H1 (cell line): ENCODE measurements at regions not wholly inside any gene's neighbourhood (a gene's known extent, or its start where the extent isn't known, plus 50 kb on each side); places are given as distances from the start of the nearest gene placed in this dataset.

Experiments used
- CTCF ChIA-PET: fragments of 300-600 bp; sonication (Branson Sonifier 250); formaldehyde crosslinking; loops from one replicate; lab custom pipeline; 2021; ENCODE audit not compliant: partially characterized antibody; lab: Charles Lee
- POLR2A ChIA-PET: fragments of 300-600 bp; sonication (Branson Sonifier 250); formaldehyde crosslinking; loops from one replicate; lab custom pipeline; 2021; ENCODE audit warnings: inconsistent platforms; ENCODE audit not compliant: partially characterized antibody; lab: Charles Lee
- DNase-seq, 2 experiments: peaks; one replicate each; pipeline versions ENCODE4 v3.0.0 to v3.0.0-alpha.2; 2010 to 2022; ENCODE audit warnings: low spot score in 2 of 2, low read depth in 1 of 2, mixed read lengths in 1 of 2
- FAIRE-seq: peaks from 2 replicates; lab custom pipeline; 2011; peaks lifted over from hg19 to GRCh38; lab: Jason Lieb, UNC
- H2AFZ ChIP-seq: 2 replicates; pipeline ENCODE4 v1.8.1; 2012; ENCODE audit warnings: low read length, inconsistent platforms
- H2AK5ac ChIP-seq: 2 replicates; pipeline ENCODE4 v1.6.1; 2013; ENCODE audit warnings: low read depth, low read length
- H2BK120ac ChIP-seq: replicated peaks from 2 replicates; pipeline ENCODE3; 2013; ENCODE audit warnings: low read depth, low read length, inconsistent platforms
- H2BK12ac ChIP-seq: 2 replicates; pipeline ENCODE4 v1.6.1; 2013; ENCODE audit warnings: low read depth, low read length
- H2BK15ac ChIP-seq: 2 replicates; pipeline ENCODE4 v1.6.1; 2013; ENCODE audit warnings: low read length
- H2BK20ac ChIP-seq: 2 replicates; pipeline ENCODE4 v1.6.1; 2013; ENCODE audit warnings: low read length
- H2BK5ac ChIP-seq: 2 replicates; pipeline ENCODE4 v1.6.1; 2013; ENCODE audit warnings: low read depth, low read length
- H3K14ac ChIP-seq: 2 replicates; pipeline ENCODE4 v1.6.1; 2013; ENCODE audit warnings: inconsistent platforms; ENCODE audit not compliant: insufficient read length
- H3K18ac ChIP-seq: 2 replicates; pipeline ENCODE4 v1.6.1; 2013; ENCODE audit warnings: low read length; ENCODE audit errors: extremely low read depth
- H3K23ac ChIP-seq: 2 replicates; pipeline ENCODE4 v1.6.1; 2013; ENCODE audit warnings: inconsistent platforms; ENCODE audit not compliant: insufficient read length
- H3K23me2 ChIP-seq: 2 replicates; pipeline ENCODE4 v1.6.1; 2013; ENCODE audit warnings: low read depth, low read length
- H3K27ac ChIP-seq: 2 replicates; pipeline ENCODE4 v1.6.1; 2011; ENCODE audit warnings: low read depth, low read length, inconsistent platforms
- H3K27me3 ChIP-seq, 4 experiments: replicated peaks in 1 of 4; 1 replicate in 1 of 4; 2 replicates in 3 of 4; pipeline versions ENCODE4 v1.6.1 to v1.8.1; 2011 to 2013; ENCODE audit warnings: low read length in 3 of 4, mild to moderate bottlenecking in 3 of 4, inconsistent platforms in 2 of 4, mixed read lengths in 2 of 4, moderate library complexity in 1 of 4; ENCODE audit not compliant: control insufficient read depth in 3 of 4, insufficient read depth in 3 of 4; ENCODE audit errors: extremely low read depth in 1 of 4
- H3K36me3 ChIP-seq, 4 experiments: 2 replicates each; pipeline versions ENCODE4 v1.6.1 to v1.8.1; 2011 to 2013; ENCODE audit warnings: mild to moderate bottlenecking in 4 of 4, low read length in 3 of 4, moderate library complexity in 2 of 4, control low read depth in 1 of 4, inconsistent platforms in 1 of 4; ENCODE audit not compliant: insufficient read depth in 4 of 4, control insufficient read depth in 2 of 4
- H3K4ac ChIP-seq: replicated peaks from 2 replicates; pipeline ENCODE3; 2013; ENCODE audit warnings: low read length, low read depth, mixed read lengths, inconsistent platforms; ENCODE audit not compliant: insufficient read length
- H3K4me1 ChIP-seq, 4 experiments: replicated peaks in 1 of 4; 1 replicate in 1 of 4; 2 replicates in 3 of 4; pipeline versions ENCODE4 v1.6.1 to v1.8.1; 2011 to 2013; ENCODE audit warnings: low read length in 3 of 4, inconsistent platforms in 2 of 4, mixed read lengths in 1 of 4; ENCODE audit not compliant: insufficient read depth in 4 of 4, control insufficient read depth in 3 of 4
- H3K4me2 ChIP-seq, 2 experiments: 2 replicates each; pipeline versions ENCODE4 v1.6.1 to v1.8.1; 2011 to 2013; ENCODE audit warnings: low read depth in 2 of 2, low read length in 2 of 2, control low read depth in 1 of 2, inconsistent platforms in 1 of 2, mild to moderate bottlenecking in 1 of 2; ENCODE audit not compliant: insufficient read depth in 1 of 2
- H3K4me3 ChIP-seq, 4 experiments: fragments of 200-600, 300-600 bp in 1 of 4; sonication (generic), shearing (Covaris generic), sonication (Bioruptor Twin) in 1 of 4; 2 replicates each; pipeline versions ENCODE4 v1.5.1 to v1.8.1; 2011 to 2016; ENCODE audit warnings: low read length in 4 of 4, low read depth in 3 of 4, control low read depth in 2 of 4, inconsistent platforms in 2 of 4, mild to moderate bottlenecking in 2 of 4, mixed read lengths in 1 of 4, moderate library complexity in 1 of 4; ENCODE audit not compliant: insufficient read depth in 2 of 4; ENCODE audit errors: extremely low read depth in 1 of 4
- H3K56ac ChIP-seq: replicated peaks from 2 replicates; pipeline ENCODE3; 2013; ENCODE audit warnings: low read depth, mild to moderate bottlenecking, mixed read lengths, low read length, inconsistent platforms; ENCODE audit not compliant: insufficient read length
- H3K79me1 ChIP-seq: 2 replicates; pipeline ENCODE4 v1.6.1; 2013; ENCODE audit warnings: low read depth, low read length, control low read depth
- H3K79me2 ChIP-seq, 2 experiments: 2 replicates each; pipeline versions ENCODE4 v1.6.1 to v1.8.1; 2012 to 2013; ENCODE audit warnings: low read length in 2 of 2, mild to moderate bottlenecking in 2 of 2, inconsistent platforms in 1 of 2; ENCODE audit not compliant: insufficient read depth in 2 of 2, control insufficient read depth in 1 of 2
- H3K9ac ChIP-seq, 4 experiments: replicated peaks in 1 of 4; 1 replicate in 1 of 4; 2 replicates in 3 of 4; pipeline versions ENCODE4 v1.6.1 to v1.8.1; 2011 to 2013; ENCODE audit warnings: low read depth in 3 of 4, low read length in 3 of 4, control low read depth in 2 of 4, mild to moderate bottlenecking in 2 of 4, moderate library complexity in 2 of 4, inconsistent platforms in 1 of 4; ENCODE audit errors: extremely low read depth in 1 of 4
- H3K9me3 ChIP-seq, 2 experiments: 2 replicates each; pipeline versions ENCODE4 v1.6.1 to v1.8.1; 2012 to 2013; ENCODE audit warnings: mild to moderate bottlenecking in 2 of 2, moderate library complexity in 2 of 2, control low read depth in 1 of 2, inconsistent platforms in 1 of 2, low read depth in 1 of 2, low read length in 1 of 2, mixed read lengths in 1 of 2; ENCODE audit not compliant: insufficient read depth in 2 of 2
- H4K20me1 ChIP-seq, 2 experiments: replicated peaks in 1 of 2; 2 replicates each; pipeline versions ENCODE3 to v1.8.1; 2011 to 2013; ENCODE audit warnings: inconsistent platforms in 2 of 2, low read length in 2 of 2, mild to moderate bottlenecking in 1 of 2; ENCODE audit not compliant: insufficient read depth in 2 of 2, control insufficient read depth in 1 of 2
- H4K5ac ChIP-seq: 2 replicates; pipeline ENCODE4 v1.6.1; 2013; ENCODE audit warnings: low read length, low read depth, mixed read lengths, inconsistent platforms; ENCODE audit not compliant: insufficient read length
- H4K8ac ChIP-seq: 2 replicates; pipeline ENCODE4 v1.8.0; 2013; ENCODE audit warnings: mild to moderate bottlenecking, moderate library complexity, low read length, inconsistent platforms; ENCODE audit not compliant: insufficient read depth; ENCODE audit errors: extremely low read depth
- H4K91ac ChIP-seq: replicated peaks from 2 replicates; pipeline ENCODE3; 2013; ENCODE audit warnings: low read length, mixed read lengths, inconsistent platforms; ENCODE audit not compliant: insufficient read length
- ATF3 ChIP-seq: IDR thresholded peaks from 2 replicates; pipeline ENCODE4 v1.6.1; 2011; ENCODE audit warnings: low read depth, mild to moderate bottlenecking, low read length; ENCODE audit not compliant: insufficient read depth
- BACH1 ChIP-seq: IDR thresholded peaks from 2 replicates; pipeline ENCODE4 v1.6.1; 2012; ENCODE audit warnings: low read length, improper control_type of control experiment
- BCL11A ChIP-seq, 2 experiments: IDR thresholded peaks; one replicate each; pipeline ENCODE4 v1.6.1; 2011; ENCODE audit warnings: low read depth in 2 of 2, low read length in 2 of 2, mild to moderate bottlenecking in 2 of 2
- CBX5 ChIP-seq: fragments of 300-800, 300-1000 bp; sonication (generic); IDR thresholded peaks from 2 replicates; pipeline ENCODE4 v1.7.1; 2016; ENCODE audit warnings: antibody characterized with exemption, low read length, low read depth
- CBX8 ChIP-seq: fragments of 300-800, 300-1000 bp; sonication (generic); IDR thresholded peaks from 2 replicates; pipeline ENCODE4 v1.7.1; 2016; ENCODE audit warnings: low read depth, low read length, borderline replicate concordance
- CHD1 ChIP-seq: IDR thresholded peaks from 2 replicates; pipeline ENCODE4 v1.6.1; 2012; ENCODE audit warnings: low read depth, low read length, improper control_type of control experiment
- KDM4A ChIP-seq: IDR thresholded peaks from one replicate; pipeline ENCODE4 v1.7.1; 2012; ENCODE audit warnings: low read depth, mild to moderate bottlenecking, moderate library complexity, low read length, inconsistent platforms; ENCODE audit not compliant: severe bottlenecking
- KDM5A ChIP-seq: fragments of 200-600 bp; IDR thresholded peaks from 2 replicates; pipeline ENCODE4 v1.7.1; 2012; ENCODE audit warnings: mild to moderate bottlenecking, low read length, inconsistent platforms, mixed read lengths
- NRF1 ChIP-seq: IDR thresholded peaks from 2 replicates; pipeline ENCODE4 v1.6.1; 2011; ENCODE audit warnings: mild to moderate bottlenecking, low read depth, low read length, improper control_type of control experiment
- SP4 ChIP-seq: IDR thresholded peaks from 2 replicates; pipeline ENCODE4 v1.6.1; 2012; ENCODE audit warnings: low read length, inconsistent platforms
- ZNF274 ChIP-seq: IDR thresholded peaks from 2 replicates; pipeline ENCODE4 v1.7.0; 2012; ENCODE audit warnings: low read length, borderline replicate concordance; ENCODE audit errors: extremely low read depth
- TF ChIP-seq, protein P1 (sequence below): IDR thresholded peaks from 2 replicates; pipeline ENCODE4 v1.6.1; 2012; ENCODE audit warnings: inconsistent platforms
- TF ChIP-seq, protein P2 (sequence below): IDR thresholded peaks from 2 replicates; pipeline ENCODE4 v1.6.1; 2011; ENCODE audit warnings: low read length, improper control_type of control experiment

DNA sequence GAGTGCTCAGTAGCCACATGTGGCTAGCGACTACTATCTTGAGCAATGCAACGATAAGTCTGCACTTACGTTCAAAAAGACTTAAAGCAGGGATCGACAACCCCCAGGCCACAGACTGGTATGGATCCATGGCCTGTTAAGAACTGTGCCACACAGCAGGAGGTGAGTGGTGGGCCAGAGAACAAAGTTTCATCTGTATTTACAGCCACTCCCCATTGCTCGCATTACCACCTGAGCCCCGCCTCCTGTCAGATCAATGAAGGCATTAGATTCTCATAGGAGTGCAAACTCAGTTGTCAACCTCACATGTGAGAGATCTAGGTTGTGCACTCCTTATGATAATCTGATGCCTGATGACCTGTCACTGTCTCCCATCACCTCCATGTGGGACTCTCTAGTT lies 103.6 kb upstream of the ZRANB2 start (continued):
- no peak for TF ChIP-seq CBX5

DNA sequence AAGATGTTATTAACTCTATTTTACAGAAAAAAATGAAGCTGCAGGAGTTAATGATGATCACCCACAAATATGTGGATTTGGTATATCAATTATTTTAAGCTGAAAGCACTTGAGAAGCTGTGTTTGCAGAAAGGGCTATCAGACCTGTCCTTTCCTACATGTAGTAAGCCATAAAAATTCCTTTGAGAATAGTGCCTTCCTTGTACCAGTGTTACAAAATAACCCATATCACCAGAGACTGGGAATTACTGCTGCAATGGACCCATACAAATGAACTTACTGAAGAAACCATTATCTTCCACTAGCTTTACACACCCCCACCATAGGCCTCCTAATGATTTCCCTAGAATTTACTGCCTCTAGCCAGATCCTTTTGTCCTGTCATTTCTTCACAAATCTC lies 99.2 kb upstream of the ZRANB2 start:
- H3K27ac ChIP-seq: no peak overlapping the region
- H3K56ac ChIP-seq: no peak overlapping the region
- no peak overlapping the region for H2BK5ac ChIP-seq
- no peak overlapping the region for H2AFZ ChIP-seq
- no peak overlapping the region for H3K9ac ChIP-seq
- H3K18ac ChIP-seq: no peak overlapping the region
- H2BK120ac ChIP-seq: no peak overlapping the region
- H3K4me3 ChIP-seq: no peak overlapping the region
- no peak overlapping the region for H3K23ac ChIP-seq
- no peaks in the 10 kb centered on the region for H3K9me3 ChIP-seq
- ChIA-PET CTCF (interaction anchor here (0.7 kb wide), 1 partner anchor 12 kb away, joined by 3 read pairs; no protein-coding TSS in a partner anchor), POLR2A (no interaction called here)
- no peak overlapping the region for H3K14ac ChIP-seq
- H2BK15ac ChIP-seq: no peak overlapping the region
- no peaks in the 10 kb centered on the region for H3K27me3 ChIP-seq
- H3K36me3 ChIP-seq: no peaks in the 10 kb centered on the region
- no peaks in the 10 kb centered on the region for H4K20me1 ChIP-seq
- H3K4ac ChIP-seq: no peak overlapping the region
- H2AK5ac ChIP-seq: no peak overlapping the region
- no peak overlapping the region for H4K8ac ChIP-seq
- no peak overlapping the region for H2BK12ac ChIP-seq
- H4K91ac ChIP-seq: no peak overlapping the region
- H4K5ac ChIP-seq: no peak overlapping the region
- H3K79me1 ChIP-seq: no peaks in the 10 kb centered on the region
- H3K4me1 ChIP-seq: 0 out of 7 replicates have a peak, but pooled peaks cover 0 to 2% (median 0%) of the 10 kb centered on the region in 4 experiments
- no peaks in the 10 kb centered on the region for H3K79me2 ChIP-seq
- no peaks in the 10 kb centered on the region for H3K23me2 ChIP-seq
- no peak overlapping the region for H3K4me2 ChIP-seq
- no peak for DNase-seq
- no peak for FAIRE-seq
- H2BK20ac ChIP-seq: no peak overlapping the region
- no peak for TF ChIP-seq CBX8
- no peak for TF ChIP-seq BCL11A (IDR thresholded peaks at IDR 0.05; ENCODE audit: low read depth in 2 of 2, low read length in 2 of 2)
- no peak for TF ChIP-seq ZNF274
- no peak for TF ChIP-seq CHD1
- no peak for TF ChIP-seq BACH1
- TF ChIP-seq, protein P1, sequence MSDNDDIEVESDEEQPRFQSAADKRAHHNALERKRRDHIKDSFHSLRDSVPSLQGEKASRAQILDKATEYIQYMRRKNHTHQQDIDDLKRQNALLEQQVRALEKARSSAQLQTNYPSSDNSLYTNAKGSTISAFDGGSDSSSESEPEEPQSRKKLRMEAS: no peak
- TF ChIP-seq KDM5A: no peak
- no peak for TF ChIP-seq ATF3
- TF ChIP-seq, protein P2, sequence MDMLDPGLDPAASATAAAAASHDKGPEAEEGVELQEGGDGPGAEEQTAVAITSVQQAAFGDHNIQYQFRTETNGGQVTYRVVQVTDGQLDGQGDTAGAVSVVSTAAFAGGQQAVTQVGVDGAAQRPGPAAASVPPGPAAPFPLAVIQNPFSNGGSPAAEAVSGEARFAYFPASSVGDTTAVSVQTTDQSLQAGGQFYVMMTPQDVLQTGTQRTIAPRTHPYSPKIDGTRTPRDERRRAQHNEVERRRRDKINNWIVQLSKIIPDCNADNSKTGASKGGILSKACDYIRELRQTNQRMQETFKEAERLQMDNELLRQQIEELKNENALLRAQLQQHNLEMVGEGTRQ: no peak
- TF ChIP-seq KDM4A: no peak
- no peak for TF ChIP-seq NRF1
- TF ChIP-seq SP4: no peak
